ENCODE measurements at regions not wholly inside any gene's neighbourhood (a gene's known extent, or its start where the extent isn't known, plus 50 kb on each side); places are given as distances from the start of the nearest gene placed in this dataset.

DNA sequence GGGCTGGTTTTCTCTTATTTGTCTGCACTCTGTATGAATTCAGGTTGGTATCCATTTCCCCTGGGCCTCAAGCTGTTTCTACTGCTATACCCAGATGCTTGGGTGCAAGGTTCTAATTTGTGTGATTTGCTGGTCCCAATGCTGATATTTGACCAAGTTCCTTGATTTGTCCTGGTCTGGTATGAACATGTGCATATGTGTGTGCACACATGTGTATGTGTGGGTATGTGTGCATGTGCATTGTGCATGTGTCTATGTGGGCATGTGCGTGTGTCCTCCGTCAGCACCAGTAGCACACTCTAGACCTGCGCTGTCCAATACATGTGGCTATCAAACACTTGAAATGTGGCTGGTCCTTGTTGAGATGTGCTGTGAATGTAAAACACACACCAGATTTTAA is 102.4 kb upstream of the TSPAN2 start:
- TF ChIP-seq, protein P1, sequence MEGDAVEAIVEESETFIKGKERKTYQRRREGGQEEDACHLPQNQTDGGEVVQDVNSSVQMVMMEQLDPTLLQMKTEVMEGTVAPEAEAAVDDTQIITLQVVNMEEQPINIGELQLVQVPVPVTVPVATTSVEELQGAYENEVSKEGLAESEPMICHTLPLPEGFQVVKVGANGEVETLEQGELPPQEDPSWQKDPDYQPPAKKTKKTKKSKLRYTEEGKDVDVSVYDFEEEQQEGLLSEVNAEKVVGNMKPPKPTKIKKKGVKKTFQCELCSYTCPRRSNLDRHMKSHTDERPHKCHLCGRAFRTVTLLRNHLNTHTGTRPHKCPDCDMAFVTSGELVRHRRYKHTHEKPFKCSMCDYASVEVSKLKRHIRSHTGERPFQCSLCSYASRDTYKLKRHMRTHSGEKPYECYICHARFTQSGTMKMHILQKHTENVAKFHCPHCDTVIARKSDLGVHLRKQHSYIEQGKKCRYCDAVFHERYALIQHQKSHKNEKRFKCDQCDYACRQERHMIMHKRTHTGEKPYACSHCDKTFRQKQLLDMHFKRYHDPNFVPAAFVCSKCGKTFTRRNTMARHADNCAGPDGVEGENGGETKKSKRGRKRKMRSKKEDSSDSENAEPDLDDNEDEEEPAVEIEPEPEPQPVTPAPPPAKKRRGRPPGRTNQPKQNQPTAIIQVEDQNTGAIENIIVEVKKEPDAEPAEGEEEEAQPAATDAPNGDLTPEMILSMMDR (IDR thresholded peaks at IDR 0.05), result no peak
- no peak for TF ChIP-seq POLR2A (IDR thresholded peaks at IDR 0.05)
